AG04450 (cell line): ENCODE measurements at regions not wholly inside any gene's neighbourhood (a gene's known extent, or its start where the extent isn't known, plus 50 kb on each side); places are given as distances from the start of the nearest gene placed in this dataset.

ENCODE experiments used
- CTCF ChIA-PET: fragments of 300-600, 350-600 bp; formaldehyde crosslinking; extraction: SDS; loops from one replicate; lab custom pipeline; 2022; ENCODE audit warnings: antibody characterized with exemption, inconsistent platforms; lab: Charles Lee
- POLR2A ChIA-PET: fragments of 350-600 bp; formaldehyde crosslinking; extraction: SDS; loops from one replicate; lab custom pipeline; 2021; ENCODE audit warnings: antibody characterized with exemption, inconsistent platforms; lab: Yijun Ruan, JAX
- DNase-seq: peaks from one replicate; pipeline ENCODE4 v3.0.0-alpha.2; 2011; ENCODE audit warnings: low read depth, low spot score
- H3K27ac ChIP-seq: one replicate; pipeline ENCODE4 v1.5.1; 2012; ENCODE audit warnings: low read depth, low read length, control low read depth
- H3K27me3 ChIP-seq: one replicate; pipeline ENCODE4 v1.6.0; 2012; ENCODE audit warnings: low read length; ENCODE audit not compliant: control insufficient read depth, insufficient read depth
- H3K4me3 ChIP-seq: 2 replicates; pipeline ENCODE4 v1.5.1; 2011; ENCODE audit warnings: mild to moderate bottlenecking, low read depth, low read length, control low read depth
- H3K9me3 ChIP-seq: 2 replicates; pipeline ENCODE4 v1.5.1; 2012; ENCODE audit warnings: low read length; ENCODE audit not compliant: control insufficient read depth, insufficient read depth
- TF ChIP-seq, protein P1 (sequence below): IDR thresholded peaks from 2 replicates; pipeline ENCODE4 v1.5.1; 2011; ENCODE audit warnings: low read depth, low read length, control low read depth, inconsistent platforms

DNA sequence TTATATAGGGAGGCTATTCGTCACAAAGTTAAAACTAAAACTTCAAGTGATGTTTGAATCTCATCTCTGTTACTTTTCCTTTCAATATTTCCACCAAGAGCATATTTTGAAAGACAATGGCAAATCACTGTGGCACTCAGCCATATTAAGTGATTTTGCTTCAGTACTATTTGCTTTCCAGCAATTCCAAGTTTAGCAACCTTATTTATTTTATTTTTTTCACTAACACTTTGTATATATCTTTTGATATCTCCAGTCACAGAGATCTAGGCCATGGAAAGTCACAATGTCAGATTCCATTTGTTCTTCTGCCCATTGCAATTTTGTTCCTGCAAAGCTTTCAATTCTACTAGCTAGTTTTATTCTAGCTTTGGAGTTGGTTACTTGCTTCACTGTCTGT, 1514.5 kb upstream of the ADGRL3 start:
- TF ChIP-seq, protein P1, sequence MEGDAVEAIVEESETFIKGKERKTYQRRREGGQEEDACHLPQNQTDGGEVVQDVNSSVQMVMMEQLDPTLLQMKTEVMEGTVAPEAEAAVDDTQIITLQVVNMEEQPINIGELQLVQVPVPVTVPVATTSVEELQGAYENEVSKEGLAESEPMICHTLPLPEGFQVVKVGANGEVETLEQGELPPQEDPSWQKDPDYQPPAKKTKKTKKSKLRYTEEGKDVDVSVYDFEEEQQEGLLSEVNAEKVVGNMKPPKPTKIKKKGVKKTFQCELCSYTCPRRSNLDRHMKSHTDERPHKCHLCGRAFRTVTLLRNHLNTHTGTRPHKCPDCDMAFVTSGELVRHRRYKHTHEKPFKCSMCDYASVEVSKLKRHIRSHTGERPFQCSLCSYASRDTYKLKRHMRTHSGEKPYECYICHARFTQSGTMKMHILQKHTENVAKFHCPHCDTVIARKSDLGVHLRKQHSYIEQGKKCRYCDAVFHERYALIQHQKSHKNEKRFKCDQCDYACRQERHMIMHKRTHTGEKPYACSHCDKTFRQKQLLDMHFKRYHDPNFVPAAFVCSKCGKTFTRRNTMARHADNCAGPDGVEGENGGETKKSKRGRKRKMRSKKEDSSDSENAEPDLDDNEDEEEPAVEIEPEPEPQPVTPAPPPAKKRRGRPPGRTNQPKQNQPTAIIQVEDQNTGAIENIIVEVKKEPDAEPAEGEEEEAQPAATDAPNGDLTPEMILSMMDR = no peak
- Histone ChIP-seq H3K9me3 (peaks cover 2% of the 10 kb centered on the region; the same call in 1 of the 2 replicates), H3K4me3 (no peak overlapping the region), H3K27me3 (no peaks in the 10 kb centered on the region), H3K27ac (no peak overlapping the region)
- ChIA-PET CTCF (no interaction called here), POLR2A (no interaction called here)
- DNase-seq = no peak

DNA sequence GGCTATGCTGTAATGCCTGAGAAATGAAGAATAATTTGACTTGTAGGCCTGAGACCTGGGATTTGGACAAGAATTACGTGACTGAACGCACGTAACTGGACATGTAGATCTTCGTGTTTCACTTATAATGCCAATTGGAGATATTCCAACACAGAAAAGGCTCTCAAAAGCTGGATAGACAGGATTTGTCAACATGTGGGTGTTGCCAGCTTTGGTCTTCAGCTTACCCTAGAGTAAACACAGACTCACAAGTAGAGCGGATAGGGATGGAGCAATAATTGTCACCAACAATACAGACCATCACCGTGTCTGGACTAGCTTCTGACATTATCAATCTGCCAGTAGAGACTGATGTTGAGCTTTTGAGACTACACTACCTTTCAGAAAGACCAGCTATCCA, 1511.0 kb upstream of the ADGRL3 start:
- no peak for DNase-seq
- no peaks in the 10 kb centered on the region for H3K27me3 ChIP-seq
- ChIA-PET CTCF (no interaction called here), POLR2A (no interaction called here)
- H3K27ac ChIP-seq = no peak overlapping the region
- peaks cover 2% of the 10 kb centered on the region; the same call in 1 of the 2 replicates for H3K9me3 ChIP-seq
- H3K4me3 ChIP-seq = no peak overlapping the region
- TF ChIP-seq, protein P1 = no peak

GRCh38 chr4:59695355-59696053, 1504.6 kb upstream of the ADGRL3 start:
- no peak overlapping the region for H3K4me3 ChIP-seq
- no peaks in the 10 kb centered on the region for H3K9me3 ChIP-seq
- ChIA-PET POLR2A (no interaction called here), CTCF (no interaction called here)
- no peak overlapping the region for H3K27ac ChIP-seq
- no peak for DNase-seq
- TF ChIP-seq, protein P1 = no peak
- H3K27me3 ChIP-seq = no peaks in the 10 kb centered on the region

DNA sequence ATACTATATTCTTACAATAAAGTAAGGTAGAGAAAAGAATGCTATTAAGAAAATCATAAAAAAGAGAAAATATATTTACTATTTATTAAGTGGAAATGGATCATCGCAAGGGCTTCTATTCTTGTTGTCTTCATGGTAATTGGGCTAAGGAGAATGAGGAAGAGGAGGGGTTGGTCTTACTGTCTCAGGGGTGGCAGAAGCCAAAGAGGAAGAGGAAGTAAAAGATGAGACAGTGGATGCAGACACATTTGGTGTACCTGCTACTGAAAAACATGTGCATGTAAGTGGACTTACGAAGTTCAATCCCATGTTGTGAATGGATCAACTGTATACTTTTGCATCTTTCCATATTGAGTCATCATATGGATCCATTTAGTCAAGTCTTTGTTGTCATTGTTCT, 1502.1 kb upstream of the ADGRL3 start:
- TF ChIP-seq, protein P1 = no peak
- no peak overlapping the region for H3K27ac ChIP-seq
- H3K9me3 ChIP-seq = no peaks in the 10 kb centered on the region
- ChIA-PET POLR2A (no interaction called here), CTCF (no interaction called here)
- DNase-seq = no peak
- H3K27me3 ChIP-seq = no peaks in the 10 kb centered on the region
- no peak overlapping the region for H3K4me3 ChIP-seq

DNA sequence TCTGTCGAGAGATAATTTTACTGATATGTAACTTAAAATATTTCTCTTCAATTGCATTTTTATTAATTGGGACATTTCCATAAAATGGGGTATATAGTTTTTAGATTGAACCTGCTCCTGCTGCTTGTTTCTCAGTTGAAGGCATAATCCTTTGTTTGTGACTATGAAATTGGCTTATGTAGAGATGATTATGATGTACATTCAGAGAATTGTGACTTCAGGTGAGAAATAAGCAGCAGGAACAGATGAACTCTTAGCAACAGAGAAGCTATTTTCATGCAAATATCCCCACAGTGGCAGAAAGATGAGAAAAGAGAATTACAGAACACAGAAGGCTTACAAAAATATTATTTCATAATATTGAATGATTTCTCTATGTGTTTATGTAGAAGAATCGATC, 1499.5 kb upstream of the ADGRL3 start:
- DNase-seq = no peak
- no peak overlapping the region for H3K27ac ChIP-seq
- ChIA-PET CTCF (no interaction called here), POLR2A (no interaction called here)
- TF ChIP-seq, protein P1 = no peak
- no peaks in the 10 kb centered on the region for H3K9me3 ChIP-seq
- no peaks in the 10 kb centered on the region for H3K27me3 ChIP-seq
- no peak overlapping the region for H3K4me3 ChIP-seq
